ENCODE measurements at regions not wholly inside any gene's neighbourhood (a gene's known extent, or its start where the extent isn't known, plus 50 kb on each side); places are given as distances from the start of the nearest gene placed in this dataset.

DNA sequence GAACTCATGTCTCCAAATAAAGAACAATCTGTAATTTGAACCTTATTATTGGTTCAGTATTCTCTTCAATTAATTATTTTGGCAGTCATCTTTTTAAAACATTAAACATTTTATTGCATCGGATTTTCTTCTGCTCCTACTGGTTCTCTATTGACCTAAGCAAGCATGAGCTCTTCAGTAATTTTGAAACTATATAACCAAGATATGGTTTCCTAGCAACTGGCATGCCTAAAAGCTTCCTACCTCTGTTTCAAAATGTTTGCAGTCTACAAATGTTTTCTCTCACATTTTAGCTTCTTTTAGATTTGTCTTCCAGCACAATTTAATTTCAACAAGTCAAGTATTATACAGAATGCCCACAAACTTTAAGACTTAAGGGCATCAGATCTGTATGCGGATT is 371.3 kb downstream of the GPM6A start:
- no peak for DNase-seq
- H3K4me3 ChIP-seq (ENCODE audit: low read length), result no peak overlapping the region
- no peak overlapping the region for H3K56ac ChIP-seq (ENCODE audit: low read length)
- H3K18ac ChIP-seq (ENCODE audit: low read length), result no peak overlapping the region
- H3K79me1 ChIP-seq (ENCODE audit: low read length), result no peaks in the 10 kb centered on the region
- H4K8ac ChIP-seq (ENCODE audit: low read depth, low read length), result no peak overlapping the region
- H2BK120ac ChIP-seq (ENCODE audit: low read depth, low read length), result no peak overlapping the region
- H2BK5ac ChIP-seq (ENCODE audit: low read length), result no peak overlapping the region
- no peak overlapping the region for H3K9ac ChIP-seq (ENCODE audit: low read length)
- no peak overlapping the region for H2BK15ac ChIP-seq (replicated peaks; ENCODE audit: low read depth)
- H3K27me3 ChIP-seq (ENCODE audit: insufficient read depth, low read length, poor library complexity), result no peaks in the 10 kb centered on the region
- no peak overlapping the region for H3K4me2 ChIP-seq (ENCODE audit: low read length)
- no peak overlapping the region for H3K4ac ChIP-seq (ENCODE audit: low read depth, low read length)
- no peak overlapping the region for H2AK5ac ChIP-seq (ENCODE audit: low read length)
- no peaks in the 10 kb centered on the region for H3K79me2 ChIP-seq (ENCODE audit: control insufficient read depth, insufficient read depth, low read length)
- no peaks in the 10 kb centered on the region for H3K36me3 ChIP-seq (ENCODE audit: control insufficient read depth, insufficient read depth, low read length)
- H3K27ac ChIP-seq (ENCODE audit: low read depth, low read length), result no peak overlapping the region
- H4K5ac ChIP-seq (ENCODE audit: low read length), result no peak overlapping the region
- peaks cover 6% of the 10 kb centered on the region for H3K4me1 ChIP-seq (ENCODE audit: control insufficient read depth, low read depth, low read length)
- H3K23ac ChIP-seq (ENCODE audit: low read length), result no peak overlapping the region
- no CpG with 5 or more reads among the region's 2 CpGs for WGBS (ENCODE audit: extremely low coverage, insufficient coverage, low lambda C conversion rate)

DNA sequence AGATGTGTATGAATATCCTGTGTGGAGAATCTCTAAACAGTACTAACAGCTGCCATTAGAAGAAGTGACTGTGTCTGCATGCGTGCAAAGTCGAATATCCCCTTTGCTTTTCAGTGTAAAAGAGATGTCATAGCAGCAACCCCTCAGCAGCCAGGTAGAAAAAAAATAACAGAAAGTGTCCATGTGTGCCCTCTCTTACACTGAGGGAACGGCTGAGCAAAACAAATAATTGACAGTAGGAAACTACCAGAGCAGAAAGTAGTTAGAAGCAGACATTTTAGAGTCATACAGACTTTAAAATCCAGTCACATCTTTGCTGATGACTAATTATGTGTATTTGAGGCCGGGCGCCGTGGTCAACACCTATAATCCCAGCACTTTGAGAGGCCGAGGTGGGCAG is 370.8 kb downstream of the GPM6A start:
- Histone ChIP-seq H3K79me1 (ENCODE audit: low read length) (no peaks in the 10 kb centered on the region), H3K27ac (ENCODE audit: low read depth, low read length) (no peak overlapping the region), H3K56ac (ENCODE audit: low read length) (no peak overlapping the region), H3K4me1 (ENCODE audit: control insufficient read depth, low read depth, low read length) (peaks cover 6% of the 10 kb centered on the region), H3K18ac (ENCODE audit: low read length) (peak overlapping the region; percentile 39), H3K4ac (ENCODE audit: low read depth, low read length) (no peak overlapping the region), H3K4me3 (ENCODE audit: low read length) (no peak overlapping the region), H3K27me3 (ENCODE audit: insufficient read depth, low read length, poor library complexity) (no peaks in the 10 kb centered on the region), H3K4me2 (ENCODE audit: low read length) (no peak overlapping the region), H2BK120ac (ENCODE audit: low read depth, low read length) (no peak overlapping the region), H3K23ac (ENCODE audit: low read length) (no peak overlapping the region), H3K79me2 (ENCODE audit: control insufficient read depth, insufficient read depth, low read length) (no peaks in the 10 kb centered on the region), H3K36me3 (ENCODE audit: control insufficient read depth, insufficient read depth, low read length) (no peaks in the 10 kb centered on the region), H3K9ac (ENCODE audit: low read length) (no peak overlapping the region), H2AK5ac (ENCODE audit: low read length) (no peak overlapping the region), H2BK15ac (replicated peaks; ENCODE audit: low read depth) (no peak overlapping the region), H2BK5ac (ENCODE audit: low read length) (no peak overlapping the region), H4K8ac (ENCODE audit: low read depth, low read length) (no peak overlapping the region), H4K5ac (ENCODE audit: low read length) (no peak overlapping the region)
- DNase-seq, result no peak
- WGBS (ENCODE audit: extremely low coverage, insufficient coverage, low lambda C conversion rate), result no CpG with 5 or more reads among the region's 7 CpGs

DNA sequence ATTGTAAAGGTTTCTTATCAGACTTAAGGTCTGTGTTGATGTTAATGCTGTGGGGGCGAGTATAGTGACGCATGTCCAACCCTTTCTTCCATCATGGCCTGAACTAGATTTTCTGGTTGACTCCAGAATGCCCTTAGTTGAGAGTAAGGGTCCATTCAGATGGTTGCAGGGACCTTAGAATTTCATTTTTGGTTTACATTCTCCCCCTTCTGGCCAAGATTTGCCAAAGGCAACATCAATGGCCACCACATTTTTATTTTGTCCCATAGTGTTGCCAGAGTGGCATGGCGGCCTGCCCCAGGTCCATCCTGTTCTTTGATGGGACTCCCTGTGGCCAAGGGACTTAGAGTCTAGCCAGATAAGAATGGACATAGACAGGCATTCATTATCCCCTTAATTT is 368.5 kb downstream of the GPM6A start:
- no CpG with 5 or more reads among the region's 3 CpGs for WGBS (ENCODE audit: extremely low coverage, insufficient coverage, low lambda C conversion rate)
- Histone ChIP-seq H3K4me2 (ENCODE audit: low read length) (no peak overlapping the region), H3K27ac (ENCODE audit: low read depth, low read length) (no peak overlapping the region), H3K9ac (ENCODE audit: low read length) (no peak overlapping the region), H4K8ac (ENCODE audit: low read depth, low read length) (no peak overlapping the region), H2BK15ac (replicated peaks; ENCODE audit: low read depth) (no peak overlapping the region), H2BK120ac (ENCODE audit: low read depth, low read length) (peak overlapping the region; percentile 45), H3K4me3 (ENCODE audit: low read length) (no peak overlapping the region), H3K56ac (ENCODE audit: low read length) (no peak overlapping the region), H3K4me1 (ENCODE audit: control insufficient read depth, low read depth, low read length) (peaks cover 6% of the 10 kb centered on the region), H3K4ac (ENCODE audit: low read depth, low read length) (peak overlapping the region; percentile 81), H3K27me3 (ENCODE audit: insufficient read depth, low read length, poor library complexity) (no peaks in the 10 kb centered on the region), H3K79me2 (ENCODE audit: control insufficient read depth, insufficient read depth, low read length) (no peaks in the 10 kb centered on the region), H4K5ac (ENCODE audit: low read length) (no peak overlapping the region), H3K79me1 (ENCODE audit: low read length) (no peaks in the 10 kb centered on the region), H3K23ac (ENCODE audit: low read length) (no peak overlapping the region), H2AK5ac (ENCODE audit: low read length) (no peak overlapping the region), H3K18ac (ENCODE audit: low read length) (peak overlapping the region; percentile 92), H3K36me3 (ENCODE audit: control insufficient read depth, insufficient read depth, low read length) (no peaks in the 10 kb centered on the region), H2BK5ac (ENCODE audit: low read length) (no peak overlapping the region)
- DNase-seq, result no peak

DNA sequence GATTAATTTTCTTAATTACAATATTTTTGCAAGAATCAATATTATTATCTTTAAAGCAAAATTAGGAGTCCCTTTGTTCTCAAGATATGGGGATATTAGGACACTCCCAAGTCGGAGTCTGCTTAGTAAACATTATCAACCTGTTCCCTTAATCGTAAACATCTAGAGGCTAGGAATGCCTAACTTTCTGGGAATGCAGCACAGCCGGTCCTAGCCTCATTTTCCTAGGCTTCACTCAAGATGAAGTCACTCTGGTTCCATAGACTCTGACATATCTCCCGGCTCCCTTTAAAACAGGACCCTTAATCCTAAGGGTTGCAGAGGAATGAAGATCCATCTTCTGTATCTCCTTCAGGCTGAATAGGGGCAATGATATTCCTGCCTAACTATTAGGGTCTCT is 367.6 kb downstream of the GPM6A start:
- H3K4me1 ChIP-seq (ENCODE audit: control insufficient read depth, low read depth, low read length), result peaks cover 6% of the 10 kb centered on the region
- H4K5ac ChIP-seq (ENCODE audit: low read length), result no peak overlapping the region
- H3K4me2 ChIP-seq (ENCODE audit: low read length), result no peak overlapping the region
- H3K79me1 ChIP-seq (ENCODE audit: low read length), result no peaks in the 10 kb centered on the region
- peak overlapping the region; percentile 68 for H3K4ac ChIP-seq (ENCODE audit: low read depth, low read length)
- H3K27ac ChIP-seq (ENCODE audit: low read depth, low read length), result no peak overlapping the region
- no peak overlapping the region for H3K18ac ChIP-seq (ENCODE audit: low read length)
- H2BK120ac ChIP-seq (ENCODE audit: low read depth, low read length), result no peak overlapping the region
- H3K79me2 ChIP-seq (ENCODE audit: control insufficient read depth, insufficient read depth, low read length), result no peaks in the 10 kb centered on the region
- H3K36me3 ChIP-seq (ENCODE audit: control insufficient read depth, insufficient read depth, low read length), result no peaks in the 10 kb centered on the region
- H4K8ac ChIP-seq (ENCODE audit: low read depth, low read length), result no peak overlapping the region
- no peak for DNase-seq
- no peak overlapping the region for H3K23ac ChIP-seq (ENCODE audit: low read length)
- H2BK5ac ChIP-seq (ENCODE audit: low read length), result no peak overlapping the region
- WGBS (ENCODE audit: extremely low coverage, insufficient coverage, low lambda C conversion rate), result no CpG with 5 or more reads among the region's 4 CpGs
- no peak overlapping the region for H2AK5ac ChIP-seq (ENCODE audit: low read length)
- no peak overlapping the region for H3K56ac ChIP-seq (ENCODE audit: low read length)
- H2BK15ac ChIP-seq (replicated peaks; ENCODE audit: low read depth), result peak overlapping the region; percentile 85
- no peaks in the 10 kb centered on the region for H3K27me3 ChIP-seq (ENCODE audit: insufficient read depth, low read length, poor library complexity)
- H3K4me3 ChIP-seq (ENCODE audit: low read length), result no peak overlapping the region
- H3K9ac ChIP-seq (ENCODE audit: low read length), result no peak overlapping the region

DNA sequence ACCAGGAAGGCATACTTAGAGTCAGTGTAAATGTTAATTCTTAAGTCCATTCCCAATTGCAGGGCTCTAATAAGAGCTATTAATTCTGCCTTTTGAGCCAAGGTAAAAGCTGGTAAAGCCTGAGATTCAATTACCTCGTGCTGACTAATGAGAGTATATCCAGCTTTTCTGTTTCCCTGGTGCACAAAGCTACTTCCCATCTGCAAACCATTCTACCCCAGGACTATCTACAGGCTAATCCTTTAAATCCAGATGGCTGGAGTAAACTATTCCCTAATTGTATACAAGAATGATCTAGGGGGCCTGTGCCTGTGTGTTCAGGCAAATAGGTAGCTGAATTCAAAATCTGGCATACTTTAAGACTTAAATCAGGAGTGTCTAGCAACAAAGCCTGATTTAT is 365.0 kb downstream of the GPM6A start:
- no peak for DNase-seq
- Histone ChIP-seq H3K27me3 (ENCODE audit: insufficient read depth, low read length, poor library complexity) (no peaks in the 10 kb centered on the region), H3K4me1 (ENCODE audit: control insufficient read depth, low read depth, low read length) (peaks cover 6% of the 10 kb centered on the region), H3K18ac (ENCODE audit: low read length) (no peak overlapping the region), H3K4me2 (ENCODE audit: low read length) (no peak overlapping the region), H3K4me3 (ENCODE audit: low read length) (no peak overlapping the region), H3K9ac (ENCODE audit: low read length) (no peak overlapping the region), H3K79me1 (ENCODE audit: low read length) (no peaks in the 10 kb centered on the region), H2AK5ac (ENCODE audit: low read length) (no peak overlapping the region), H3K36me3 (ENCODE audit: control insufficient read depth, insufficient read depth, low read length) (no peaks in the 10 kb centered on the region), H4K5ac (ENCODE audit: low read length) (no peak overlapping the region), H3K79me2 (ENCODE audit: control insufficient read depth, insufficient read depth, low read length) (no peaks in the 10 kb centered on the region), H3K27ac (ENCODE audit: low read depth, low read length) (no peak overlapping the region), H2BK15ac (replicated peaks; ENCODE audit: low read depth) (no peak overlapping the region), H3K23ac (ENCODE audit: low read length) (no peak overlapping the region), H2BK120ac (ENCODE audit: low read depth, low read length) (no peak overlapping the region), H3K4ac (ENCODE audit: low read depth, low read length) (no peak overlapping the region), H4K8ac (ENCODE audit: low read depth, low read length) (no peak overlapping the region), H3K56ac (ENCODE audit: low read length) (no peak overlapping the region), H2BK5ac (ENCODE audit: low read length) (no peak overlapping the region)
- WGBS (ENCODE audit: extremely low coverage, insufficient coverage, low lambda C conversion rate), result no CpG with 5 or more reads among the region's 1 CpG

DNA sequence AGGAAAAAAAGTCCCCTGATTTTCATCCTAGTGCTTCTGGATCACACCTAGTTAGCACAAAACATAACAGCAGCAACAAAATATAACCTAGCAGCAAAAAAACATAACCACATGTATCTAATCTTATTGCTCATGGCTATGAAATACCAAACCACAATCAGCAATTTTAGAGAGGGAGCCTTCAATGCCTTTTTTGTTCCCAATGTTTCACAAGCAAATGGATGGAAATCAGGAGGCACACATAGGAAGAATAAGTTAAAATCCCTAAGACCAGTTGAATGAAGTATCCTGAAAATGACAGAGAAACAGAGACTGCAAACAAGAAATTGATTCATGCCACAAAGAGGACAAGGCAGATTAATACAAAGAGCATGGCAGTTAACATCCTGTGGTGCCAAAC is 361.6 kb downstream of the GPM6A start:
- Histone ChIP-seq H2BK5ac (ENCODE audit: low read length) (no peak overlapping the region), H3K79me2 (ENCODE audit: control insufficient read depth, insufficient read depth, low read length) (no peaks in the 10 kb centered on the region), H2AK5ac (ENCODE audit: low read length) (no peak overlapping the region), H3K23ac (ENCODE audit: low read length) (no peak overlapping the region), H3K18ac (ENCODE audit: low read length) (no peak overlapping the region), H3K36me3 (ENCODE audit: control insufficient read depth, insufficient read depth, low read length) (no peaks in the 10 kb centered on the region), H3K27ac (ENCODE audit: low read depth, low read length) (no peak overlapping the region), H2BK120ac (ENCODE audit: low read depth, low read length) (no peak overlapping the region), H4K5ac (ENCODE audit: low read length) (no peak overlapping the region), H3K4me2 (ENCODE audit: low read length) (no peak overlapping the region), H4K8ac (ENCODE audit: low read depth, low read length) (no peak overlapping the region), H3K56ac (ENCODE audit: low read length) (no peak overlapping the region), H3K9ac (ENCODE audit: low read length) (no peak overlapping the region), H3K4ac (ENCODE audit: low read depth, low read length) (no peak overlapping the region), H3K4me3 (ENCODE audit: low read length) (no peak overlapping the region), H2BK15ac (replicated peaks; ENCODE audit: low read depth) (no peak overlapping the region), H3K79me1 (ENCODE audit: low read length) (no peaks in the 10 kb centered on the region), H3K4me1 (ENCODE audit: control insufficient read depth, low read depth, low read length) (peaks cover 2% of the 10 kb centered on the region), H3K27me3 (ENCODE audit: insufficient read depth, low read length, poor library complexity) (no peaks in the 10 kb centered on the region)
- no peak for DNase-seq

Measured in mesendoderm (in vitro differentiated cells).